ENCODE measurements at regions not wholly inside any gene's neighbourhood (a gene's known extent, or its start where the extent isn't known, plus 50 kb on each side); places are given as distances from the start of the nearest gene placed in this dataset.

DNA sequence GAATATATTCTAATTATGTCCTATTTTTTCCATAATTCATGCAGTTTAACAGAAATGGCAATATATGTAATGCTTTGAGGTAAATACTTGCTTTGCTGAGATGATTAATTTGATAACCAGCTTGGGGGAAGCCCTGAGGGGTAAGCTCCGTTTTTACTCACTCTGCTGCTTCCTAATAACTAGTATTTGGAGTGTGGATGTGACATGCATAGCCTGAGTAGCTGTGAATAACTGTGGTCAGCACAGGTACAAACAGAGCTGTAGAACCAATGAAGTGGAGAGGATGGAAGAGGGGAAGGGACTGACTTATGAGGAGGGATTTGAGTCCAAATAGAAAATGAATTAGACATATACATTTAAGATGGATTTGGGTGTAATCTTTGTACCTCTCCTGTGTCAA is 1495.5 kb upstream of the DDX18 start:
- no peak for DNase-seq (ENCODE audit: low spot score in 2 of 2)
- H3K9me3 ChIP-seq, result no peaks in the 10 kb centered on the region
- H3K27me3 ChIP-seq, result no peaks in the 10 kb centered on the region
- WGBS, 2 donors, result 38 to 57% methylated on average over 1 of the region's 1 CpG
- H3K27ac ChIP-seq, result no peak overlapping the region
- no peaks in the 10 kb centered on the region for H3K4me1 ChIP-seq
- H3K36me3 ChIP-seq, result no peaks in the 10 kb centered on the region
- no peak overlapping the region for H3K4me3 ChIP-seq
- TF ChIP-seq EP300 (IDR thresholded peaks at IDR 0.05) (no peak), POLR2A (IDR thresholded peaks at IDR 0.05) (no peak)
- TF ChIP-seq, protein P1, sequence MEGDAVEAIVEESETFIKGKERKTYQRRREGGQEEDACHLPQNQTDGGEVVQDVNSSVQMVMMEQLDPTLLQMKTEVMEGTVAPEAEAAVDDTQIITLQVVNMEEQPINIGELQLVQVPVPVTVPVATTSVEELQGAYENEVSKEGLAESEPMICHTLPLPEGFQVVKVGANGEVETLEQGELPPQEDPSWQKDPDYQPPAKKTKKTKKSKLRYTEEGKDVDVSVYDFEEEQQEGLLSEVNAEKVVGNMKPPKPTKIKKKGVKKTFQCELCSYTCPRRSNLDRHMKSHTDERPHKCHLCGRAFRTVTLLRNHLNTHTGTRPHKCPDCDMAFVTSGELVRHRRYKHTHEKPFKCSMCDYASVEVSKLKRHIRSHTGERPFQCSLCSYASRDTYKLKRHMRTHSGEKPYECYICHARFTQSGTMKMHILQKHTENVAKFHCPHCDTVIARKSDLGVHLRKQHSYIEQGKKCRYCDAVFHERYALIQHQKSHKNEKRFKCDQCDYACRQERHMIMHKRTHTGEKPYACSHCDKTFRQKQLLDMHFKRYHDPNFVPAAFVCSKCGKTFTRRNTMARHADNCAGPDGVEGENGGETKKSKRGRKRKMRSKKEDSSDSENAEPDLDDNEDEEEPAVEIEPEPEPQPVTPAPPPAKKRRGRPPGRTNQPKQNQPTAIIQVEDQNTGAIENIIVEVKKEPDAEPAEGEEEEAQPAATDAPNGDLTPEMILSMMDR (IDR thresholded peaks at IDR 0.05), result no peak

DNA sequence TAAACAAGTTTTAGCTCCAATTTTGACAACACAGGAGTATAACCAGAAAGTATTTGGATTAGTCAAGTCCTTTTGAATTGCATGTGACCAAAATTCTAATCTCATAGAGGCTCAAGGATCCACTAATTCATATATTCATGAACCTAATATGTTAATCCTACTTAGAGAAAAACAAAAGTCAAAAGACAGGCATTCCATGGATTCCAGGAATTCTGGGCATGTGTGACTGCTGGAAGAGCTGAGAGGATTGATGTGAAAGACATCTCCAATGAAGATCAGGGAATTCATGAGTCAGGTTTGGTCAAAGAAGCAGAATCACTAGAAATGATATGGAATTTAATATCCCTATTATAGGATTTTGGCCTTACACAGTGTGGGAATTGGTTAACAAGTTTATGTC is 1494.6 kb upstream of the DDX18 start:
- Histone ChIP-seq H3K36me3 (no peaks in the 10 kb centered on the region), H3K4me1 (no peaks in the 10 kb centered on the region), H3K4me3 (no peak overlapping the region), H3K27ac (no peak overlapping the region), H3K27me3 (no peaks in the 10 kb centered on the region), H3K9me3 (no peaks in the 10 kb centered on the region)
- no peak for DNase-seq (ENCODE audit: low spot score in 2 of 2)
- TF ChIP-seq, protein P1 (IDR thresholded peaks at IDR 0.05), result no peak
- TF ChIP-seq POLR2A (IDR thresholded peaks at IDR 0.05), result no peak
- TF ChIP-seq EP300 (IDR thresholded peaks at IDR 0.05), result no peak

DNA sequence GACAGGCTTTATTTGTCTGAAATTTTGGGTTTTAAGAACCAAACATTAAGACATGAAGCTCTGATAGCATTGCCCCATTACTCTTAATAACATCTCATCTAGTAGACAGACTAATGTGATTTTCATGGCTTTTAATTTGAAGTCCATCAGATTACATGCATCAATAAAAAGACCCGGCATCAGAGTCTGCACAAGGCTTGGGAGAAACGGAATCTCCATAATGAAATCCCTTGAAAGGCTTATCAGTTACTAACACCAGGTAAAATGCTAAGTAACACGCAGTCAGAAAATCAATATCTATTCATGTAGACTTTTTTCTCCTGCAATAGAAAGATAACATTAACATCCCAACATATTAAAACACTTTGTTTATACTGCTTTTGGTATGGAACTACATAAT is 1485.2 kb upstream of the DDX18 start:
- 85 to 91% methylated on average over 3 of the region's 3 CpGs for WGBS, 2 donors
- H3K4me3 ChIP-seq, result no peak overlapping the region
- DNase-seq (ENCODE audit: low spot score in 2 of 2), result no peak
- TF ChIP-seq, protein P1 (IDR thresholded peaks at IDR 0.05), result no peak
- TF ChIP-seq EP300 (IDR thresholded peaks at IDR 0.05), result no peak
- no peak for TF ChIP-seq POLR2A (IDR thresholded peaks at IDR 0.05)
- H3K36me3 ChIP-seq, result no peaks in the 10 kb centered on the region
- no peaks in the 10 kb centered on the region for H3K27me3 ChIP-seq
- no peak overlapping the region for H3K27ac ChIP-seq
- no peaks in the 10 kb centered on the region for H3K4me1 ChIP-seq
- H3K9me3 ChIP-seq, result peaks cover 0 to 8% (median 0%) of the 10 kb centered on the region in 4 donors

DNA sequence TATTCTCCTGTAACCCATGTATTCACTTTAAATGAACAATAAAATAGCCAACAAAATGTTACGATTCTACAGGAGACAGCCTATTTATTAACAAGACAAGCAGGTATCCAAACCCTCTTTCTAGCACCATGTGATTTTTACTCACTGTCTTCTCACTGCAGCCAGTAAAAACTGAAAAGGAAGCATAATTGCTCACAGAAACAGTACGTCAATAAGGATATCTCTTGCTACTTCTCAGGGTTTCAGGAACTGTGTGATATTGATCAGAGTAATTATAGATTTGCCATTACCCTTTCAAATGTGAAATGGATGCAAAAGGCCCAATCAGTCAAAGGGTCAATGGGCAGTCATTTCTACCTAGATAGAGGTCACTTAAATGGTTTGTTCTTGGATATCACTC is 1473.8 kb upstream of the DDX18 start:
- Histone ChIP-seq H3K4me3 (no peak overlapping the region), H3K36me3 (no peaks in the 10 kb centered on the region), H3K27ac (no peak overlapping the region), H3K9me3 (no peaks in the 10 kb centered on the region), H3K4me1 (no peaks in the 10 kb centered on the region), H3K27me3 (no peaks in the 10 kb centered on the region)
- TF ChIP-seq EP300 (IDR thresholded peaks at IDR 0.05) (no peak), POLR2A (IDR thresholded peaks at IDR 0.05) (no peak)
- TF ChIP-seq, protein P1 (IDR thresholded peaks at IDR 0.05), result no peak
- WGBS, 2 donors, result 91% methylated on average over 2 of the region's 2 CpGs
- no peak for DNase-seq (ENCODE audit: low spot score in 2 of 2)

DNA sequence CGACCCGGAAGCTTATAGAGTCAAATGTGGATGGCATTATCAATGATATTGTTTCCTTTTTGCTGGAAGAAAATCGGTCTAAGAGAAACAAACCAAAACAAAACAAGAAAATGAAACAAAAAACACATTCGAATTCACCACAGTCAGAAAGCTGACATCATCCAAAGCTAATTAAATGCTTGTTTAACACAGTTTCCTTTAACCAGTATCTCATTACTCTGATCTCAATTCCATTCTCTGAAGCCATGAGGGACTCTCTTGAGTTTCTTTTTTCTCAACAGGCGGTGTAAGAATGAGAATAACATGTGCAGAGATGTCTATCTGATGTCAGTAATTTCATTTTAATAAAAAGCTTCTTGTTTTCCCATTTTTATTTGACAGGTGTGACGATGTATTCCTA is 1448.3 kb upstream of the DDX18 start:
- no peak for DNase-seq (ENCODE audit: low spot score in 2 of 2)
- H3K27ac ChIP-seq, result no peak overlapping the region
- H3K36me3 ChIP-seq, result no peaks in the 10 kb centered on the region
- 60 to 65% methylated on average over 6 of the region's 6 CpGs for WGBS, 2 donors
- TF ChIP-seq EP300 (IDR thresholded peaks at IDR 0.05) (no peak), POLR2A (IDR thresholded peaks at IDR 0.05) (no peak)
- TF ChIP-seq, protein P1 (IDR thresholded peaks at IDR 0.05), result no peak
- no peaks in the 10 kb centered on the region for H3K4me1 ChIP-seq
- H3K27me3 ChIP-seq, result no peaks in the 10 kb centered on the region
- H3K9me3 ChIP-seq, result peaks cover 0 to 5% (median 0%) of the 10 kb centered on the region in 4 donors
- H3K4me3 ChIP-seq, result no peak overlapping the region

Data from tibial nerve (tissue), 4 donors.